K562 (cell line): ENCODE measurements at regions not wholly inside any gene's neighbourhood (a gene's known extent, or its start where the extent isn't known, plus 50 kb on each side); places are given as distances from the start of the nearest gene placed in this dataset.

Experiments used
- ATAC-seq: fragments of 200-7000 bp; cut with Tn5 transposase; 3 replicates; pipeline ENCODE4 v1.9.1; 2020; ENCODE audit warnings: moderate library complexity
- BruUV-seq: library from RNA; stranded (reverse); fragments of 400-500 nt; replicated peaks from 2 replicates; lab custom pipeline; 2021; lab: Mats Ljungman, UMichigan
- CTCF ChIA-PET: fragments of 300-600 bp; formaldehyde crosslinking; extraction: SDS; loops from one replicate; lab custom pipeline; 2021; ENCODE audit warnings: low intra/inter-chr PET ratio; lab: Yijun Ruan, JAX
- POLR2A ChIA-PET: fragments of 300-600, 350-650 bp; sonication (Branson Sonifier 250); formaldehyde crosslinking; extraction: SDS; loops from one replicate; lab custom pipeline; 2021; ENCODE audit warnings: antibody characterized with exemption, inconsistent platforms; lab: Yijun Ruan, JAX
- DNase-seq, 4 experiments: peaks; one replicate each; pipeline versions ENCODE4 v3.0.0 to v3.0.0-alpha.2; 2011 to 2018; ENCODE audit warnings: low spot score in 3 of 4, mixed read lengths in 3 of 4; ENCODE audit errors: extremely low read depth in 1 of 4
- FAIRE-seq: peaks from 2 replicates; lab custom pipeline; 2011; peaks lifted over from hg19 to GRCh38; lab: Jason Lieb, UNC
- H2AFZ ChIP-seq: 2 replicates; pipeline ENCODE4 v1.6.0; 2011; ENCODE audit warnings: low read depth, low read length, control low read depth, inconsistent platforms
- H3K27ac ChIP-seq: fragments of 200-600 bp; 3 replicates; pipeline ENCODE4 v1.8.0; 2011; ENCODE audit warnings: low read depth, mild to moderate bottlenecking, control low read depth, inconsistent platforms, low read length, moderate library complexity, mixed read lengths; ENCODE audit errors: extremely low read depth
- H3K27me3 ChIP-seq, 2 experiments: fragments of 300-600 bp in 1 of 2; 2 replicates in 1 of 2; 3 replicates in 1 of 2; pipeline versions ENCODE4 v1.6.0 to v1.8.0; 2011; ENCODE audit warnings: inconsistent platforms in 2 of 2, low read length in 2 of 2, mild to moderate bottlenecking in 1 of 2, mixed read lengths in 1 of 2, moderate library complexity in 1 of 2; ENCODE audit not compliant: control insufficient read depth in 2 of 2, insufficient read depth in 2 of 2
- H3K36me3 ChIP-seq: fragments of 300-600 bp; 3 replicates; pipeline ENCODE4 v1.8.0; 2011; ENCODE audit warnings: mild to moderate bottlenecking, low read length, inconsistent platforms; ENCODE audit not compliant: control insufficient read depth, insufficient read depth
- H3K4me1 ChIP-seq, 2 experiments: fragments of 200-600 bp in 1 of 2; replicated peaks in 1 of 2; 2 replicates in 1 of 2; 3 replicates in 1 of 2; pipeline versions ENCODE4 v1.5.1 to v1.8.0; 2011; ENCODE audit warnings: inconsistent platforms in 2 of 2, low read length in 2 of 2, mild to moderate bottlenecking in 1 of 2, mixed read lengths in 1 of 2, moderate library complexity in 1 of 2; ENCODE audit not compliant: control insufficient read depth in 2 of 2, insufficient read depth in 2 of 2
- H3K4me2 ChIP-seq: 2 replicates; pipeline ENCODE4 v1.6.1; 2011; ENCODE audit warnings: low read length, control low read depth, inconsistent platforms, mixed read lengths; ENCODE audit not compliant: insufficient read depth
- H3K4me3 ChIP-seq: fragments of 200-600 bp; sonication (generic), shearing (Covaris generic); 2 replicates; pipeline ENCODE4 v1.5.1; 2016; ENCODE audit warnings: control low read depth, inconsistent platforms
- H3K79me2 ChIP-seq: fragments of 200-600 bp; 3 replicates; pipeline ENCODE4 v1.8.0; 2011; ENCODE audit warnings: low read length, inconsistent platforms; ENCODE audit not compliant: control insufficient read depth, insufficient read depth
- H3K9ac ChIP-seq, 2 experiments: 2 replicates each; pipeline versions ENCODE4 v1.6.0 to v1.6.1; 2011; ENCODE audit warnings: low read depth in 2 of 2, low read length in 2 of 2, control low read depth in 1 of 2, inconsistent platforms in 1 of 2, mild to moderate bottlenecking in 1 of 2, mixed read lengths in 1 of 2; ENCODE audit not compliant: insufficient read depth in 1 of 2
- H3K9me1 ChIP-seq: one replicate; pipeline ENCODE4 v1.6.0; 2011; ENCODE audit warnings: inconsistent platforms, mild to moderate bottlenecking, low read length, moderate library complexity; ENCODE audit not compliant: control insufficient read depth, insufficient read depth
- H3K9me3 ChIP-seq: replicated peaks from 2 replicates; pipeline ENCODE4 v1.5.1; 2011; ENCODE audit warnings: low read depth, low read length, inconsistent platforms; ENCODE audit not compliant: control insufficient read depth, insufficient read depth
- H4K20me1 ChIP-seq: replicated peaks from 2 replicates; pipeline ENCODE4 v1.6.1; 2011; ENCODE audit warnings: low read length, inconsistent platforms, mixed read lengths; ENCODE audit not compliant: control insufficient read depth, insufficient read depth
- ARID3A ChIP-seq: IDR thresholded peaks from 2 replicates; pipeline ENCODE4 v1.6.1; 2012; ENCODE audit warnings: low read depth, low read length, improper control_type of control experiment, borderline replicate concordance
- FOS ChIP-seq: IDR thresholded peaks from 3 replicates; pipeline ENCODE4 v1.6.1; 2011; ENCODE audit not compliant: insufficient read length; ENCODE audit errors: extremely low read depth
- POLR2AphosphoS5 ChIP-seq: IDR thresholded peaks from 2 replicates; pipeline ENCODE4 v1.6.1; 2011; ENCODE audit warnings: mild to moderate bottlenecking, low read depth, low read length, moderate library complexity; ENCODE audit not compliant: control insufficient read depth, insufficient read depth
- RAD21 ChIP-seq, 2 experiments: fragments of 250-450 bp in 1 of 2; fragments of 450-650 bp in 1 of 2; sonication (Bioruptor Pico) in 1 of 2; formaldehyde crosslinking in 1 of 2; IDR thresholded peaks in 1 of 2; conservative IDR thresholded peaks in 1 of 2; 2 replicates each; pipeline versions ENCODE4 v1.4.0 to v1.8.0; 2020 to 2022; ENCODE audit warnings: mild to moderate bottlenecking in 2 of 2, moderate library complexity in 1 of 2
- ZNF143 ChIP-seq: sonication (generic); formaldehyde crosslinking; IDR thresholded peaks from 2 replicates; pipeline ENCODE4 v1.9.0; 2022; ENCODE audit warnings: mild to moderate bottlenecking, missing genetic modification reagents
- WGBS: fragments of 100-300 bp; shearing (Covaris generic); methylation state at CpG from one replicate; pipeline ENCODE4 v1.1.6; 2016; ENCODE audit warnings: low coverage, mixed read lengths; ENCODE audit not compliant: insufficient coverage; ENCODE audit errors: missing lambda C conversion rate; 5-methylcytosine and 5-hydroxymethylcytosine counted together
- in situ Hi-C: fragments of 300-500 bp; cut with MboI; formaldehyde crosslinking; loops from 4 replicates; pipeline ENCODE4 v1.15.0; 2018; ENCODE audit warnings: inconsistent platforms, mixed read lengths
- intact Hi-C: fragments of 100-400 bp; cut with micrococcal nuclease; formaldehyde crosslinking; loops from 2 replicates; pipeline ENCODE4 v1.14.2; 2022

GRCh38 chr13:81888855-81889254, 1547.9 kb upstream of the SPRY2 start:
- Histone ChIP-seq H3K9me3 (no peaks in the 10 kb centered on the region), H3K4me3 (no peak overlapping the region), H3K79me2 (no peaks in the 10 kb centered on the region), H3K4me2 (no peak overlapping the region), H3K9ac (no peak overlapping the region), H3K27me3 (no peaks in the 10 kb centered on the region), H3K9me1 (no peaks in the 10 kb centered on the region), H3K36me3 (no peaks in the 10 kb centered on the region), H3K4me1 (no peaks in the 10 kb centered on the region), H4K20me1 (no peaks in the 10 kb centered on the region), H2AFZ (no peak overlapping the region), H3K27ac (no peak overlapping the region)
- POLR2A ChIA-PET = no interaction called here
- FAIRE-seq (no peak), ATAC-seq (no peak), DNase-seq (no peak)
- TF ChIP-seq ZNF143 = no peak
- TF ChIP-seq ARID3A = no peak
- no peak for TF ChIP-seq POLR2AphosphoS5
- TF ChIP-seq FOS = no peak
- no peak for TF ChIP-seq RAD21 (CRISPR knock-in tag; conservative IDR thresholded peaks at IDR 0.05 in 1 of 2, IDR thresholded peaks at IDR 0.05 in 1 of 2)
- in situ Hi-C loops = no loop called here
- intact Hi-C loops = no loop called here
- 20% methylated on average over 2 of the region's 2 CpGs for WGBS
- CTCF ChIA-PET = no interaction called here
- no TSS peak for BruUV-seq
